Natural killer cell (primary cell): ENCODE measurements at regions not wholly inside any gene's neighbourhood (a gene's known extent, or its start where the extent isn't known, plus 50 kb on each side); places are given as distances from the start of the nearest gene placed in this dataset.

Source experiments
- ATAC-seq, 3 donors: fragments of 150-1000 bp in 2 of 3; fragments of 200-7000 bp in 1 of 3; cut with Tn5 transposase; 1 replicate in 1 of 3; 2 replicates in 2 of 3; pipeline ENCODE4 v1.10.0; 2021; ENCODE audit warnings: mild to moderate bottlenecking in 2 of 3, moderate library complexity in 2 of 3
- DNase-seq, 2 donors: peaks; one replicate each; pipeline versions ENCODE4 v3.0.0 to v3.0.0-alpha.2; 2013 to 2021; ENCODE audit warnings: mixed read lengths in 1 of 2
- H3K27ac ChIP-seq: one replicate; pipeline ENCODE4 v1.5.1; 2013; ENCODE audit warnings: mild to moderate bottlenecking, low read length
- H3K27me3 ChIP-seq: one replicate; pipeline ENCODE4 v1.6.1; 2013; ENCODE audit warnings: low read length; ENCODE audit not compliant: control insufficient read depth, insufficient read depth
- H3K36me3 ChIP-seq: one replicate; pipeline ENCODE4 v1.6.1; 2013; ENCODE audit warnings: low read length; ENCODE audit not compliant: control insufficient read depth, insufficient read depth
- H3K4me1 ChIP-seq: one replicate; pipeline ENCODE4 v1.6.1; 2013; ENCODE audit warnings: low read length; ENCODE audit not compliant: control insufficient read depth, insufficient read depth
- H3K4me3 ChIP-seq: one replicate; pipeline ENCODE4 v1.5.1; 2013; ENCODE audit warnings: low read length
- H3K9me3 ChIP-seq: one replicate; pipeline ENCODE4 v1.6.1; 2013; ENCODE audit warnings: low read length; ENCODE audit not compliant: control insufficient read depth, insufficient read depth
- H3K27ac Mint-ChIP-seq, 2 donors: one replicate each; pipeline ENCODE4 v1.8.0; 2022; ENCODE audit warnings: mild to moderate bottlenecking in 2 of 2, mixed read lengths in 2 of 2, moderate library complexity in 1 of 2
- H3K27me3 Mint-ChIP-seq, 2 donors: one replicate each; pipeline ENCODE4 v1.8.0; 2022; ENCODE audit warnings: low read depth in 2 of 2, mixed read lengths in 2 of 2
- H3K36me3 Mint-ChIP-seq: one replicate; pipeline ENCODE4 v1.8.0; 2022; ENCODE audit warnings: mixed read lengths
- H3K4me1 Mint-ChIP-seq, 2 donors: one replicate each; pipeline ENCODE4 v1.8.0; 2022; ENCODE audit warnings: mixed read lengths in 2 of 2
- H3K4me3 Mint-ChIP-seq: one replicate; pipeline ENCODE4 v1.8.0; 2022; ENCODE audit warnings: mild to moderate bottlenecking, moderate library complexity, mixed read lengths
- H3K9me3 Mint-ChIP-seq, 2 donors: one replicate each; pipeline ENCODE4 v1.8.0; 2022; ENCODE audit warnings: mixed read lengths in 2 of 2
- CTCF ChIP-seq: fragments of 200-600 bp; IDR thresholded peaks from one replicate; pipeline ENCODE4 v1.8.0; 2022; ENCODE audit warnings: antibody characterized with exemption
- WGBS: methylation state at CpG from one replicate; pipeline ENCODE4 v1.1.7; 2013; ENCODE audit warnings: missing lambda C conversion rate; ENCODE audit not compliant: insufficient coverage; 5-methylcytosine and 5-hydroxymethylcytosine counted together
- intact Hi-C: fragments of 100-400 bp; cut with micrococcal nuclease; formaldehyde crosslinking; loops from one replicate; pipeline ENCODE4 v1.14.2; 2022

DNA sequence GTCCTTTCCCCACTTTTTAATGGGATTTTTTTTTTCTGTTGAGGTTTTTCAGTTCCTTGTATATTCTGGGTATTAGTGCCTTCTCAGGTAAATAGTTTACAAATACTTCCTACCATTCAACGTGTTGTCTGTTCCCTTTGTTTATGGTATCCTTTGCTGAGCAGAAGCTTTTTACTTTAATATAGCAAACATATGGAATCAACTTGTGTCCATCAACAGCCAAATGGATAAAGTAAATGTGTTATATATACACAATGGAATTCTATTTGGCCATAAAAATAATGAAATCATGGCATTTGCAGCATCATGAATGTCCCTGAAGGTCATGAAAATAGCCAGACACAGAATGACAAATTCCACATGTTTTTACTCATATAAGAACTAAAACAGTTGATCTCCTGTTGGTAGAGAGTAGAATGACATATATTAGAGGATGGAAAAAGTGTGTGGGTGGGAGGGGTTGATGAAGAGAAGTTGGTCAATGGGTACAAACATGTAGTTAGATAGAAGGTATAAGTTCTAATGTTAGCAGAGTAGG, 500.8 kb downstream of the SLITRK6 start:
- Mint-ChIP-seq H3K27me3 (no peaks in the 10 kb centered on the region), H3K36me3 (no peaks in the 10 kb centered on the region), H3K9me3 (peaks cover 0 to 3% of the 10 kb centered on the region in 2 donors), H3K4me1 (no peaks in the 10 kb centered on the region), H3K27ac (no peak overlapping the region), H3K4me3 (no peak overlapping the region)
- Histone ChIP-seq H3K4me3 (no peak overlapping the region), H3K27me3 (no peaks in the 10 kb centered on the region), H3K9me3 (peaks cover 4% of the 10 kb centered on the region), H3K4me1 (no peaks in the 10 kb centered on the region), H3K36me3 (no peaks in the 10 kb centered on the region), H3K27ac (no peak overlapping the region)
- intact Hi-C loops = no loop called here
- DNase-seq (no peak), ATAC-seq (no peak)
- no CpG with 5 or more reads among the region's 1 CpG for WGBS
- no peak for TF ChIP-seq CTCF

DNA sequence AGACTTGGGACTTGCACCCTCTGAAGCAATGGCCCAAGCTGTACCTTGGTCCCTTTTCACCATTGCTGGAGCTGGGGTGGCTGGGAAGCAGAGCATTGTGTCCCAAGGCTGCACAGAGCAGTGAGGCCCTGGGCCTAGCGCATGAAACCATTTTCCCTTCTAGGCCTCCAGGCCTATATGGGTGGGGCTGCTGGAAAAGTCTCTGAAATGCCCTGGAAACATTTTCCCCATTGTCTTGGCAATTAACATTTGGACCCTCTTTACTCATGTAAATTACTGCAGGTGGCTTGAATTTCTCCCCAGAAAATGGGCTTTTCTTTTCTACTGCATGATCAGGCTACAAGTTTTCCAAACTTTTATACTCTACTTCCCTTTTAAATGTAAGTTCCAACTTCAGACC, 510.5 kb downstream of the SLITRK6 start:
- Histone ChIP-seq H3K27me3 (no peaks in the 10 kb centered on the region), H3K36me3 (no peaks in the 10 kb centered on the region), H3K27ac (no peak overlapping the region), H3K9me3 (peaks cover 9% of the 10 kb centered on the region), H3K4me3 (no peak overlapping the region), H3K4me1 (no peaks in the 10 kb centered on the region)
- Mint-ChIP-seq H3K9me3 (peaks cover 7% of the 10 kb centered on the region in 2 donors), H3K27ac (no peak overlapping the region), H3K36me3 (no peaks in the 10 kb centered on the region), H3K27me3 (no peaks in the 10 kb centered on the region), H3K4me3 (no peak overlapping the region), H3K4me1 (no peaks in the 10 kb centered on the region)
- intact Hi-C loops = no loop called here
- DNase-seq (no peak), ATAC-seq (no peak)
- TF ChIP-seq CTCF = no peak
- whole genome bisulfite sequencing = 100% methylated on average over 1 of the region's 1 CpG

DNA sequence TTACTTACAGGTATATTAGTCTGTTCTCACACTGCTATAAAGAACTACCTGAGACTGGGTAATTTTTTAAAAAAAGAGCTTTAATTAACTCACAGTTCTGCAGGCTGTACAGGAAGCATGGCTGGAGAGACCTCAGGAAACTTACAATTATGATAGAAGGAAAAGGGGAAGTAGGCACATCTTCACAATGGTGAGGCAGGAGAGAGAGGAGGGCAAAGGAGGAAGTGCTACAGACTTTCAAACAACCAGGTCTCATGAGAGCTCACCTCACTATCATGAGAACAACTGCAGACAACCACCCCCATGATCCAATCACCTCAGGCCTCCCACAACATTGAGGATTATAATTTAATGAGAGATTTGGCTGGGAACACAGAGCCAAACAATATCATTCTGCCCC, 511.7 kb downstream of the SLITRK6 start:
- H3K4me1 ChIP-seq = no peaks in the 10 kb centered on the region
- DNase-seq = no peak
- TF ChIP-seq CTCF = no peak
- H3K27me3 ChIP-seq = no peaks in the 10 kb centered on the region
- intact Hi-C loops = no loop called here
- H3K4me3 ChIP-seq = no peak overlapping the region
- peaks cover 9% of the 10 kb centered on the region for H3K9me3 ChIP-seq
- no peak overlapping the region for H3K27ac ChIP-seq
- no peaks in the 10 kb centered on the region for H3K36me3 Mint-ChIP-seq
- no peak overlapping the region for H3K4me3 Mint-ChIP-seq
- H3K9me3 Mint-ChIP-seq = peaks cover 7 to 11% of the 10 kb centered on the region in 2 donors
- H3K4me1 Mint-ChIP-seq = no peaks in the 10 kb centered on the region
- H3K27ac Mint-ChIP-seq = no peak overlapping the region
- H3K36me3 ChIP-seq = no peaks in the 10 kb centered on the region
- ATAC-seq = no peak
- no peaks in the 10 kb centered on the region for H3K27me3 Mint-ChIP-seq

DNA sequence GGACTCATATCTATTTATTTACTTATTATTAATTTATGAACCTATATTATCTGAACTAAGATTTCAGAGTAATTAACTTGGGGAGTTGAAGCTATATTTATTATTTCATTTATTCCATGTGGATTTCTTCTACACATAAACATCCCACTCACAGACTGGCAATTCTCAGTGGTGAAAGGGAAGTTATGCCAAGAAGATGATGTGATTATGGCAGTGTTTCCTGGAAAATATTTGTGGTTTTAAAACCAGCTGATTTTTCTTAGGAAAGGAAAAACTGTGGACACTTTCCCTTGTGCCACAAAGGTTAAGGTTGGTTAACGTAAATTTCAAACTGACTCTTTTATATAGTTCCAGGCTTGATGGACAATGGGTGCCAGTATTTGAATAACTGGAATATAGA, 513.1 kb downstream of the SLITRK6 start:
- DNase-seq (no peak), ATAC-seq (no peak)
- Histone ChIP-seq H3K27me3 (no peaks in the 10 kb centered on the region), H3K27ac (no peak overlapping the region), H3K4me1 (no peaks in the 10 kb centered on the region), H3K4me3 (no peak overlapping the region), H3K36me3 (no peaks in the 10 kb centered on the region), H3K9me3 (peaks cover 9% of the 10 kb centered on the region)
- Mint-ChIP-seq H3K4me3 (no peak overlapping the region), H3K9me3 (peaks cover 7 to 15% of the 10 kb centered on the region in 2 donors), H3K36me3 (no peaks in the 10 kb centered on the region), H3K27me3 (no peaks in the 10 kb centered on the region), H3K27ac (no peak overlapping the region), H3K4me1 (no peaks in the 10 kb centered on the region)
- TF ChIP-seq CTCF = no peak
- WGBS = 100% methylated on average over 1 of the region's 1 CpG
- intact Hi-C loops = no loop called here
